Fibroblast of lung (primary cell): ENCODE measurements at regions not wholly inside any gene's neighbourhood (a gene's known extent, or its start where the extent isn't known, plus 50 kb on each side); places are given as distances from the start of the nearest gene placed in this dataset.

Experiments used
- DNase-seq, 2 donors: peaks; one replicate each; pipeline versions ENCODE4 v3.0.0 to v3.0.0-alpha.2; 2010; ENCODE audit warnings: low read depth in 2 of 2
- H2AFZ ChIP-seq: 2 replicates; pipeline ENCODE4 v1.5.1; 2012; ENCODE audit warnings: low read length, control low read depth, inconsistent platforms
- H3K27ac ChIP-seq: 2 replicates; pipeline ENCODE4 v1.5.1; 2011; ENCODE audit warnings: low read length, control low read depth; ENCODE audit not compliant: insufficient read depth
- H3K27me3 ChIP-seq: 2 replicates; pipeline ENCODE4 v1.5.1; 2011; ENCODE audit warnings: mild to moderate bottlenecking, low read length; ENCODE audit not compliant: control insufficient read depth, insufficient read depth
- H3K36me3 ChIP-seq: 2 replicates; pipeline ENCODE4 v1.5.1; 2011; ENCODE audit warnings: low read length; ENCODE audit not compliant: control insufficient read depth, insufficient read depth
- H3K4me1 ChIP-seq: 2 replicates; pipeline ENCODE4 v1.5.1; 2011; ENCODE audit warnings: low read length; ENCODE audit not compliant: control insufficient read depth, insufficient read depth; ENCODE audit errors: extremely low read depth
- H3K4me2 ChIP-seq: 2 replicates; pipeline ENCODE4 v1.5.1; 2011; ENCODE audit warnings: low read length, control low read depth; ENCODE audit not compliant: insufficient read depth; ENCODE audit errors: extremely low read depth
- H3K4me3 ChIP-seq, 4 experiments: fragments of 200-600 bp in 1 of 4; sonication (generic) in 1 of 4; replicated peaks in 1 of 4; 2 replicates each; pipeline ENCODE4 v1.5.1; 2011 to 2016; ENCODE audit warnings: low read length in 4 of 4, low read depth in 3 of 4, mild to moderate bottlenecking in 3 of 4, control low read depth in 2 of 4, inconsistent platforms in 1 of 4, mixed read lengths in 1 of 4; ENCODE audit not compliant: insufficient read depth in 1 of 4; ENCODE audit errors: control extremely low read depth in 1 of 4
- H3K79me2 ChIP-seq: 2 replicates; pipeline ENCODE4 v1.5.1; 2012; ENCODE audit warnings: mild to moderate bottlenecking, low read length, inconsistent platforms; ENCODE audit not compliant: control insufficient read depth, insufficient read depth
- H3K9ac ChIP-seq: 2 replicates; pipeline ENCODE4 v1.5.1; 2011; ENCODE audit warnings: mild to moderate bottlenecking, low read length, control low read depth; ENCODE audit not compliant: insufficient read depth
- H3K9me3 ChIP-seq: 2 replicates; pipeline ENCODE4 v1.5.1; 2012; ENCODE audit warnings: low read depth, low read length; ENCODE audit not compliant: control insufficient read depth, insufficient read depth
- H4K20me1 ChIP-seq: 2 replicates; pipeline ENCODE4 v1.5.1; 2011; ENCODE audit warnings: low read length; ENCODE audit not compliant: control insufficient read depth, insufficient read depth; ENCODE audit errors: extremely low read depth
- CTCF ChIP-seq, 2 donors: IDR thresholded peaks in 1 of 2; conservative IDR thresholded peaks in 1 of 2; 1 replicate in 1 of 2; 2 replicates in 1 of 2; pipeline ENCODE4 v1.5.1; 2011 to 2012; ENCODE audit warnings: low read length in 2 of 2, control low read depth in 1 of 2, inconsistent platforms in 1 of 2, low read depth in 1 of 2, mild to moderate bottlenecking in 1 of 2
- EZH2 ChIP-seq: IDR thresholded peaks from 2 replicates; pipeline ENCODE4 v1.5.1; 2012; ENCODE audit warnings: low read length, control low read depth, mild to moderate bottlenecking; ENCODE audit errors: missing control alignments

DNA sequence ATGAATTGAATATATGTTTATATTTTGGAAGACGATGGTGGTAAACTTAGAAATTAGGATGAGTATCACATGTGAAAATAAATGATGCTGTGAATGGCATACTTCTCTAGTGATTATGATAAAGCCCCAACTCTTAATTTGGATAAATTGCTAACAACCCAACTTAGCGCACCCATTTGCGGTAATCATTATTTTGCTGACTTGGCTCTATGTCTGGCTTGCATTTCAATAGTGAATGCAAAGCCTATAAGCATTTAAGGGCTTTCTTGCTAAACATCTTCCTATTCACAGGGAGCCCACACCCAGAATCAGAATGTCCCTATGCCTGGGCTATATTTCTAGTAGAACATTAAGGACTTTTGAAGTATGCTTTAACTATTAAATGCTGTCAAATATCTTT lies 910.7 kb upstream of the FANCL start:
- Histone ChIP-seq H2AFZ (no peak overlapping the region), H3K4me3 (no peak overlapping the region), H3K4me2 (no peak overlapping the region), H3K27me3 (no peaks in the 10 kb centered on the region), H3K9ac (no peak overlapping the region), H3K79me2 (no peaks in the 10 kb centered on the region), H3K4me1 (no peaks in the 10 kb centered on the region), H3K27ac (no peak overlapping the region), H4K20me1 (no peaks in the 10 kb centered on the region), H3K36me3 (no peaks in the 10 kb centered on the region), H3K9me3 (no peaks in the 10 kb centered on the region)
- no peak for TF ChIP-seq EZH2
- no peak for TF ChIP-seq CTCF (conservative IDR thresholded peaks at IDR 0.05 in 1 of 2, IDR thresholded peaks at IDR 0.05 in 1 of 2; ENCODE audit: low read depth in 1 of 2, low read length in 2 of 2)
- DNase-seq: no peak

DNA sequence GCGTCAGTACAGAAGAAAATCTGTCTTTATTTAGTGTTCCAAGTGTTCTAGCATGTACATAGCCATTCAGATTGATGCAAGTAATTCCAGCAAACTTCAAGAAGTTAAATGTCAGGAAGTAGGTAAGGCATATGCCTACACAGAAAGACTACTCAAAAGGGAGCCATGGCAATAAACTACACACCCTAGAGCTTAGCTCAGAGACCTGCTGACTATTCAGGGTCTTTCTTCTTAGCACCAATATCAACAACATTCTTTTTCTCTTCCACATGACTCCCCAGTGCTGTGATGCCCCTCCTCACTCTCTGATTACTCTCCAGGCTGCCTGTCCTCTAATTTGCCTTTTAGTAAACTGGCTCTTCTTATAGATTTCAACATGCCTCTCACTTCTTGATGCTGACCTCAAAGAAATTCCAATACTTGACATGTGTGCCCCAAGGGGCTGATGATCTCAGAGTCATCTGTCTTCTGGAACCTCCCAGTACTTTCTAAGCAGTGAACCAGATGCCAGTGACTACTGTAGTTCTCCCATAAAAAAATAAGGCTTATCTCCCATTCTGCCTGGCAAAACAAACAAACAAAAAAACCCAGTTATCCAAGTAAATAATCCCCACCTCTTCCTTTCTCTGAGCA lies 909.2 kb upstream of the FANCL start:
- Histone ChIP-seq H3K27me3 (no peaks in the 10 kb centered on the region), H3K79me2 (no peaks in the 10 kb centered on the region), H3K9ac (no peak overlapping the region), H2AFZ (no peak overlapping the region), H3K9me3 (no peaks in the 10 kb centered on the region), H3K36me3 (no peaks in the 10 kb centered on the region), H3K27ac (no peak overlapping the region), H3K4me1 (no peaks in the 10 kb centered on the region), H3K4me3 (no peak overlapping the region), H4K20me1 (no peaks in the 10 kb centered on the region), H3K4me2 (no peak overlapping the region)
- no peak for DNase-seq
- no peak for TF ChIP-seq CTCF (conservative IDR thresholded peaks at IDR 0.05 in 1 of 2, IDR thresholded peaks at IDR 0.05 in 1 of 2; ENCODE audit: low read depth in 1 of 2, low read length in 2 of 2)
- TF ChIP-seq EZH2: no peak

DNA sequence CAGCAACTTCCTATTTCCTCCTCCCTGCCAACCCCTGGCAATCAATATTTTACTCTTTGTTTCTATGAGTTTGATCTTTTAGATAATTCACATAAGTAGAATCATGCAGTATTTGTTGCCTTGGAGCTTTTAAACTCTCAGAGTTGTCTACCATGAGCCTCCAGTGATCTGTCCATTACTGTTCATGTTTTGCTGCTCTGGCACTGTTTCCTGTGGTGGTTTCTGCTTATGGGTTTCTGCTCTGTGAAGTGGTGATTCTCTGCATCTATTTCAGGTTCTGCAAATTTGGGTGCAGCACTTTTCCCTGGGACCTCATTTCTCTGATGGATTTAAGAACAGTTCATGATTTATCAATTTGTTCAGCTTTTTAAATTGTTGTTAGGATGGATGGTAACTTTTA lies 908.1 kb upstream of the FANCL start:
- H3K4me3 ChIP-seq: no peak overlapping the region
- no peaks in the 10 kb centered on the region for H4K20me1 ChIP-seq
- H3K36me3 ChIP-seq: no peaks in the 10 kb centered on the region
- H3K9me3 ChIP-seq: no peaks in the 10 kb centered on the region
- H3K4me1 ChIP-seq: no peaks in the 10 kb centered on the region
- no peaks in the 10 kb centered on the region for H3K27me3 ChIP-seq
- DNase-seq: no peak
- H3K4me2 ChIP-seq: no peak overlapping the region
- no peak overlapping the region for H3K27ac ChIP-seq
- no peak for TF ChIP-seq CTCF (conservative IDR thresholded peaks at IDR 0.05 in 1 of 2, IDR thresholded peaks at IDR 0.05 in 1 of 2; ENCODE audit: low read depth in 1 of 2, low read length in 2 of 2)
- no peak for TF ChIP-seq EZH2
- H3K9ac ChIP-seq: no peak overlapping the region
- no peak overlapping the region for H2AFZ ChIP-seq
- no peaks in the 10 kb centered on the region for H3K79me2 ChIP-seq
